HuH-7 (cell line): ENCODE measurements at regions not wholly inside any gene's neighbourhood (a gene's known extent, or its start where the extent isn't known, plus 50 kb on each side); places are given as distances from the start of the nearest gene placed in this dataset.
"Not testable (repeated sequence)": the region's sequence is repeated elsewhere in the genome, so short reads cannot be mapped to it uniquely, and the experiment has no call there.

Experiments used
- DNase-seq: peaks from one replicate; pipeline ENCODE4 v3.0.0; 2011; ENCODE audit warnings: low spot score

- no peak for DNase-seq
Observed at GRCh38 chr7:69090936-69091335, 507.3 kb upstream of the AUTS2 start.

DNA sequence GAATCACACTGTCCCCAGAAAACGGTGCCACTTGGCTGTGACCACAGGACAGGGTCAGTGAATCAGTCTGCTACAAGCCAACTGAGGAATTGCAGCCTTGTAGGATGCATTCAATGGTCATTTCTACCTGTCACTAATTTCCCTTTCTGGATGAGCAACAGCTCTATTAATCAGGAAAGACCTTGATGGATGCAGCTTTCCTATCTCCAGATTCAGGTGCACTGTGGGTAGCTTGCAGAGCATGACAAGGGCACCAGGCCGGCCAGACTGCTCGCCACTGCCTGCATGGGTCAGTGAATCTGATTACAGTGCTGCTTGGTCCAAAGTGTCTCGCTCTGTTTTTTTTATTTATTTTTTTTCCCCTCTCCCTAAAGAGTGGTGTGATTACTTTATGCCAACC is 506.8 kb upstream of the AUTS2 start:
- DNase-seq: no peak

DNA sequence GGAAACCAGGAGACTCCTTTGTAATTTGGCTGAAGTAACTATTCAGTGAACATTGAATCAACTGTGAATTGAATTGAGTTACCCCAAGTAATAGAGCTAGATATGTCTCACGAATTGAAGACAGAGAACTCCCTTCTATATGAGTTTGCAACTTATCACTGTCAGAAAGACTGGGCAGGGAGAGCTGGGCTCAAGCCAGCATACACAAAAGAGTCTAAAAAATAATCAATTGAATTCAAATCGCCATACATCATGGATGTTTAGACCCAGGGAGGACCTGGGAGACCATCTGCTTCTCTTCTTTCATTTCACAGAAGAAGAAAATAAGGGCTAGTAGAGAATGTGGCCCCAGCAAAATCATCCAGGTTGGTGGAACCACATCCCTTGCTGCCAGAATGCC is 503.1 kb upstream of the AUTS2 start:
- no peak for DNase-seq

DNA sequence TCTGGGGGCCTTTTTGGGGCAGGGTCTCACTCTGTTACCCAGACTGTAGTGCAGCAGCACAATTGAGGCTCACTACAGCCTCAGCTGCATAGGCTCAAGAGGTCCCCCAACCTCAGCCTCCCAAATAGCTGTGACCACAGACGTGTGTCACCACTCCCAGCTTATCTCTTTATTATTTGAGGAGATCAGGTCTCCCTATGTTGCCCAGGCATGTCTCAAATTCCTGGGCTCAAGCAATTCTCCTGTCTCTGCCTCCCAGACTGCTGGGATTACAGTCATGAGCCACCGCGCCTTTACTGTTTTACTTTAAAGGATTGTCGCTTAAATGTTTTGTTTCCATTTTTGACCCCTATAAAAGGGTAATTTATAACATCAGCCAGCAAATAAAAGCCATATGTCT is 502.6 kb upstream of the AUTS2 start:
- DNase-seq: no peak

DNA sequence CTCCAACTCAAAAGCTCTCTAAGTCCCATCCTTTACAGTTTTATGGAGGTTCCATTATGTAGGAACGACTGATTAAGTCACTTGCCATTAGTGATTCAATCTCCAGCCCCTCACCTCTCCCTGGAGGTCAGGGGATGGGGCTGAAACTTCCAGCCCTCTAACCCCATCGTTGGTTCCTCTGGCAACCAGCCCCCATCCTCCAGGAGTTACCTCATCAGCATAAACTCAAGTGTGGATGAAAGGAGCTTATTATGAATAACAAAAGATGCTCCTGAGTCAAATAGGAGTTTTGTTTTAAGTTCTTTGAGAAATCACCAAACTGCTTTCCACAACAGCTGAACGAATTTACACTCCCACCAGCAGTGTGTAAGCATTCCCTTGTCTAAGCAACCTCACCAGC is 494.3 kb upstream of the AUTS2 start:
- no peak for DNase-seq

DNA sequence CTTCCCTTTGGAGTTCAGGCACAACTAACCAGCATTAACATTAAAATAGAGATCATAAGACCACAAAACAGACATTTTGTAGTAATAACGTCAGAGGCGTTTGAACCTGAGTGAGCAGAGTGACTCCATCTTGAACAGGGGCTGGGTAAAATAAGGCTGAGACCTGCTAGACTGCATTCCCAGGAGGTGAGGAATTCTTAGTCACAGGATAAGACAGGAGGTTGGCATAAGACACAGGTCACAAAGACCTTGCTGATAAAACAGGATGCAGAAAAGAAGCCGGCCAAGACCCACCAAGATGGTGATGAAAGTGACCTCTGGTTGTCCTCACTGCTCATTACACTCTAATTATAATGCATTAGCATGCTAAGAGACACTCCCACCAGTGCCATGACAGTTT is 493.2 kb upstream of the AUTS2 start:
- no peak for DNase-seq

DNA sequence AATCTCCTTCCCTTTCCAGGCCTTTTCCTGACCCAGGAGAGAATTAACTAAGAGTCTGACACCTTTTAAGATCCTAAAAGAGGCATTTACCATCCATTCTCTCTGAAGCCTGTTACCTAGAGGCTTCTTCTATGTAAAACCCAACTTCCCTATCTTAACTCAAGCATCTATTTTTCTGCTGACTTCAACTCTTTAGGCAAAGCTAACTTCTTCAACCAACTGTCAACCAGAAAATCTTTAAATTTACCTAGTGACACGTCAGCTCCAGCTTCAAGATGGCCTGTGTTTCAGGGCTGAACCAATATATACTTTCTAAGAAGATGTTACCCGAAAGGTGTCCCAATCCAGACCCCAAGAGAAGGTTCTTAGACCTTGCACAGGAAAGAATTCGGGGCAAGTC is 492.3 kb upstream of the AUTS2 start:
- DNase-seq: no peak

GRCh38 chr7:69106449-69106848 is 491.8 kb upstream of the AUTS2 start:
- DNase-seq: not testable (repeated sequence)

DNA sequence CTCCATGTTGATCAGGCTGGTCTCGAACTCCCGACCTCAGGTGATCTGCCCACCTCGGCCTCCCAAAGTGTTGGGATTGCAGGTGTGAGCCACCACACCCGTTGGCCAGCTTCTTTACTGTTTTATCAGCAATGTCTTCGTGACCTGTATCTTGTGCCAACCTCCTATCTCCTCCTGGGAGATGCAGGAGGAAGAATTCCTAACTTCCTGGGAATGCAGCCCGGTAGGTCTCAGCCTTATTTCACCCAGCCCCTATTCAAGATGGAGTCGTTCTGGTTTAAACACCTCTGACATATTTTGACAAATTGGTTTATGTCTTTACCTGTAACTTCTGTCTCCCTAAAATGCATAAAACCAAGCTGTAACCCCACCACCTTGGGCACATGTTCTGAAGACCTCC is 491.3 kb upstream of the AUTS2 start:
- not testable (repeated sequence) for DNase-seq

GRCh38 chr7:69108097-69108496 is 490.2 kb upstream of the AUTS2 start:
- DNase-seq: no peak

- DNase-seq: no peak
Observed at GRCh38 chr7:69109246-69109645, 489.0 kb upstream of the AUTS2 start.

- no peak for DNase-seq
Observed at GRCh38 chr7:69109879-69110278, 488.4 kb upstream of the AUTS2 start.

- DNase-seq: no peak
Observed at GRCh38 chr7:69110450-69111050, 487.7 kb upstream of the AUTS2 start.

GRCh38 chr7:69114374-69114773 is 483.9 kb upstream of the AUTS2 start:
- DNase-seq: no peak

- DNase-seq: no peak
Observed at GRCh38 chr7:69115788-69116187, 482.5 kb upstream of the AUTS2 start.

GRCh38 chr7:69116196-69116595 is 482.1 kb upstream of the AUTS2 start:
- not testable (repeated sequence) for DNase-seq

GRCh38 chr7:69122953-69123352 is 475.3 kb upstream of the AUTS2 start:
- no peak for DNase-seq

DNA sequence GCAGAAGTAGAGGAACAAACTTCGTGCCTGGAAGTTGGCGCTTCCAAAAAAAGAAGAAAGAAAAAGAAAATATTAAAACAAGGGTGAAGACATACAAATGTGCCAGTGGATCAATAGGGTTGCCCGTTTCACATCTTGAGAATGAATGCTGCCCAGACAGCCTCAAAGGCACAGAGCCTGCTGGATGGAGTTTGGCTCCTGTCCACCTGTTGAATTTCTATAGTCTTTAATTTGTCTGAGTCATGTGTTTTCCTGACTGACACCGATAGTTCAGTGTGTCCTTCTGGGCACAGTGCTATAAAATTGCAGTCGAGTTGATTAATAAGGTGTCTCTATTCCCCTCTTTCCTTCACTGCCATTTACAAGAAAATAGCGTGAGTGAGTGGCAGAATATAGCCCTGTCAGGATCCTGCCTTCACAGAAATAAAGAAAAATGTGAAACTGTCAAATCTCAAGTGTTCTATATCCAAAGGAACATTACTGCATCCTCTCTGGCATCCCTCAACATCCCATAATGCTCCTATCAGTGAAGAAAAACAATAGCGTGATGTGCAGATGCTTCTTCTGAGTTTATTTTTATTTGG is 471.3 kb upstream of the AUTS2 start:
- no peak for DNase-seq

DNA sequence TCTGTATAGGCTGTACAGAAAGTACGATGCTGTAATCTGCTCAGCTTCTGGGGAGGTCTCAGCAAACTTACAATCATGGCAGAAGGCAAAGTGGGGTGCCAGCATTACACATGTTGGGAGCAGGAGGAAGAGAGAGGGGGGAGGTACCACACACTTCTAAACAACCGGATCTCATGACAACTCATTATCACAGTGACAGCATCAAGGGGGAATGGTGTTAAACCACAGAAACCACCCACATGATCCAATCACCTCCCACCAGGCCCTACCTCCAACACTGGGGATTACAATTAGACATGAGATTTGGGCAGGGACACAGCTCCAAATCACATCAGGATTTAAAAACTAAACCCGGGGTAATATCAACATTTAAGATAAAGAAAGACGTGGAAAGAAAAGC is 468.8 kb upstream of the AUTS2 start:
- no peak for DNase-seq

DNA sequence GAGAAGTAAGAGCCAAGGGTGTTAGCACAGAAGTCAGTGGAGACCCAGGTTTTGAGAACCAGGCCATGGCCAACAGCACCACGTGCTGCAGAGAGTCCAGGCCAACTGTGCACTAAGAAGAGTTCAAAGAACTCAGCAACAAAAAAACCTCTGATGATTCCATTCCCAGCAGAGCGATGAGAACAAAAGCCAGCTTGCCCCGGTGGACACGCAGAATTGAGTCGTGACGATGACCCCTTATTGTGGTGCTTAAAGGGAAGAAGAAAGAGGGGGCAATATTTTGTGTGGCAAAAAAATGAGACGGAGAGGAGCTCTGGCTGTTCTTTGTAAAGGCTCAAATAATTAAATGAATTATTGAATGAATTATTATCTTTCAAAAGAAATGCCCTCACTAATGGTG is 468.3 kb upstream of the AUTS2 start:
- no peak for DNase-seq

- DNase-seq: no peak
Observed at GRCh38 chr7:69130396-69130795, 467.9 kb upstream of the AUTS2 start.

DNA sequence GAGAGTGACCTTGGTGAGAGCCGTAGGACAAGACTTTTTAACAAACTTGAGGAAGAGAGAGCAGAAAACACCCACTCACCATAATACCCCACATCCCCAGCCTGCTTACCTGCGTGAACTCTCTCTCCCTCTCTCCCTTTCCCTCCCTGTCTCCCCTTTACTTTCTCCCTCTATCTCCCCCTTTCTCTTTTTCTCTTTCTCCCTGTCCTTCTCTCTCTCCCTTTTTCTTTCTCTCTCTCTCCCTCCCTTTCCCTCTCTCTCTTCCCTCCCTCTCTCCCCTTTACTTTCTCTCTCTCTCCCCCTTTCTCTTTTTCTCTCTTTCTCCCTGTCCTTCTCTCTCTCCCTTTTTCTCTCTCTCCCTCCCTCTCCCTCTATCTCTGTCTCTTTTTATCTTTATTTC is 464.0 kb upstream of the AUTS2 start:
- DNase-seq: no peak

- no peak for DNase-seq
Observed at GRCh38 chr7:69147631-69148030, 450.6 kb upstream of the AUTS2 start.
